ENCODE measurements at regions not wholly inside any gene's neighbourhood (a gene's known extent, or its start where the extent isn't known, plus 50 kb on each side); places are given as distances from the start of the nearest gene placed in this dataset.

DNA sequence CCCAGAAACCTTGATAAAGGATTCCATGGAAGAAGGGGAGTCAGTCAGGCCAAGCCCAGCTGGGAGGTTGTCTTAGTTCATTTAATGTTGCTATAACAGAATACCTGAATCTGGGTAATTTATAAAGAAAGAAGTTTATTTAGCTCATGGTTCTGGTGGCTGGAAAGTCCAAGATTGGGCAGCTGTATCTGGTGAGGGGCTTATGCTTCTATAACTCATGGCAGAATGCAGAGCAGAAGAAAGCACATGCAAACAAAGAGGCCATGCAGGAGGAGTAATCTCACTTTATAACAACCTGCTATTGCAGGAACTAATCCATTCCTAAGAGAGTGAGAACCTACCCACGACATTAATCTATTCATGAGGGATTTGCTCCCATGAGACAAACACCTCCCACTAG is 54.2 kb upstream of the ANKRD1 start:
- no peak for DNase-seq (ENCODE audit: low read depth)

DNA sequence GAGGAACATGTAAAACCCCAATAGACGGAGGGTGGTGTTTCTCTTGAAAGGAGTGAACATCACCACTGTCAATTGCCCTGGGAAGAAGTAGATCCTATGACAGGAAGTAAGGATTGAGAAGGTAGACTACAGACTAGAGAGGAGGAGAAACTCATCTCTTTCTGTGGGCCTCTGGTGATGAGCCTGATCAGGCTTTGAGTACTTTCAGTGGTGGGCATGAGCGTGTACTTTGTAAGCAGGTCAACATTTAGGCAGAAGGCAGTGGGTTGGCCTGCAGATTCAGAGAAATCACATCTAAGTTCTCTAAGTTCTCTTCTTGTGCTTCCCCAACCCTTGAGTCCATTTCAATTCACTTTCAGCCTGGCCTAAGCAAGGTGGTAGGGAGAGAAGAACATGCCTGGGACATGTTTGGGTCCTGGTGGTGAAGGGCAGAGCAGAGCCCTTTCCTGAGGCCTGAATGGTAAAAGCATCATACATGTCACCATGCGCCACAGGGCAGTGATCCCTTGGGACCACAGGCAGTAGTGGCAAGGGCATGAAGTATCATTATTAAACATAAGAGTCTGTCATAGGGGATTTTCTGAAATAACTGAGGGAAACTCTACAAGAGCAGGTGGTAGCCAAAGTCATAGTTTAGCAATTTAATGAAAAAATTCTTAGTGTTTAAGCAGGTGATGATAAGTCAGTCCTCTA is 56.4 kb upstream of the ANKRD1 start:
- DNase-seq (ENCODE audit: low read depth) = no peak

DNA sequence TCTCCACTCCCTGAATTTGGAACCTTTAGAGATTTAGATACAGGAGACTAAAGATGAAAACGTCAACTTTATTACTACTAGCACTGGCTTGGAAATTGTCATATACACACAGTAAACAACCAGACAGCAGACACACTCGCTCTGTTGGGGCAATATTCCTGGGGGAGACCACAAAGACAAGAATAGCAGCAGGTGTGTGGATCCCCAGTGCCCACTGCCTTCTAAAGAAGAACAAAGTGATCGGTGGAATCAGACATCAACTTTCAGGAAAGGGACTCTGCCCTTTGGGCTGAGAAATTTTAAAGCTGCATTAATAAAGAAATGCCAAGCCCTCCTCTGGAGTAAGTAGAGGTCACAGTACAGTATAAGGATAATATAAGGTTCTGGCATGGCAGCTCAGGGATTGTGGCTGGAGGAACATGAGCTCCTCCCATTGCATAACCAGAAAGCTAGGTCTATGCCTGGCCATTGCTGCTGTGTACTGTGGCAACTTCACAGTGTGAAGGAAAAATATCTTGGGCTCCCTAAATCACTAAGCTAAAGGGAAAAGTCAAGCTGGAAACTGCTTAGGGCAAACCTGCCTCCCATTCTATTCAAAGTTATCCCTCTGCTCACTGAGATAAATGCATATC is 57.1 kb upstream of the ANKRD1 start:
- no peak for DNase-seq (ENCODE audit: low read depth)

DNA sequence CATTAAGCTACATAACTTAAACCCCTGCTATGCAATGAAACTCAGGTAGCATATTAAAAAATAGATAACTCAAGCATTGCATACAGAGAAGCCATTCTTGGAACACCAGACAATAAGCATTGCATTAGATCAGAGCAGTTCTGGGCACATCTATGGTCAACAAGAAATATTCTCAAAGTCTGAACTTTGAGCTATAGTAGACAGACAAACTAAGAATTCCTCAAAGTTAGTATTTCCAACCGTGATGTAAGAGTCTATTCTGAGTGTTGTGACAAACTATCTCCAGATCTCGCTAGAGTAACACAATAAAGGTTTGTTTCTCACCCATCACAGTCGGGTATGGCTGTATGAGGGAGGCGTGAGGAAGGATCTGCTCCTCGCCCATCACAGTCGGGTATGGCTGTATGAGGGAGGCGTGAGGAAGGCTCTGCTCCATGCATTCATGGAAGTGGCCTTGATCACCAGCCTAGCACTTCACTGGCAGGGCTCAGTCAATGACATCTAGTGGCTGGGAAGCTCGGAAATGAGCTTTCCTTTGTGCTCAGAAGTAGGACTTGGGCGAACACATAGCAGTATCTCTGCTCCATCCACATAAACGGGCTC is 61.6 kb upstream of the ANKRD1 start:
- no peak for DNase-seq (ENCODE audit: low read depth)

DNA sequence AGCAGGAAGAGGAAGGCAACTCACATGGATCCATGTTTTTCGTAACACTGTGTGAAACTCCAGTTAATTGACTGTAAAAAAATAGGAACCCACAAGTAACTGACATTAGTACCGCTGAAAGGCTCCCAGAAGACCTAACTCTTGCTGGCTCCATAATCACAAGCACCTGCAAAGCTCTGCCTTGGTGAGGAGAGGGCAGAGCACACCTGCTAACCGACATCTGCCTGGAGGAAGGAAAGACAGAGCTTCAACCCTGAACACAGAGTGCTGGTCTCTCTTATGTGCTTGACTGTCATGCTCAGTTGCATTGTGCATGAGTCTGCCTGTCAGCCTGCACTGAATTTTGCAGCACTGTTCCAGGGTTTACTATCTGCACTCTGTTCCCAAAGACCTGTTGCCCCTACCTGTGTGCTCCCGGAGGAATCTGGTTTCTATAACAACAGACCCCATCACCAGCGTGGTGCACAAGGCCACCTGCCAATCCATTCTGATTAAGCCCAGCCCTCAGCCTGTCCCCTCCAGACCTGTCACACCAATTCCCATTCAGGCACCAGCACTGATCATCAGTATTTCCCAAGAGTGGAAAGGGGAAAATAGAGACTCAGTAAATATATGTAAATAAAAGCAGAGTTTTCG is 63.1 kb upstream of the ANKRD1 start:
- no peak for DNase-seq (ENCODE audit: low read depth)

DNA sequence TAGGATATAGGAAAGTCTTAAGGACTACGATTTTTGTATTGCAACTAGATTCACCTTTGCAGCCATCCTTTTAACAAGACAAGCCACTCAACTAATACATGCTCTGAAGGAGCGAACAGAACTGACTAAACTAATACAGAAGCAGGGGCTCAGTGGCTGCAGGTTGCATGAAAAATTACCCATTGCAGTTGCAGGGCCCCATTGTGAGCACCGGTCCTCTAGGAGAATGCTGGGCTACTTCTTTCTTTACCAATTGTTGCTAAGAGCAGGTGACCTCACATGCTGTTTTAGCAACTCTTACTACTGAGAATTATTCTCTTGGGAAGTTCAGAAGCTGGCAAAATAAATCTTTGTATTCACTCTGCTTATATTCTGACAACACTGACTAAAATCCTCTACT is 64.0 kb upstream of the ANKRD1 start:
- no peak for DNase-seq (ENCODE audit: low read depth)

DNA sequence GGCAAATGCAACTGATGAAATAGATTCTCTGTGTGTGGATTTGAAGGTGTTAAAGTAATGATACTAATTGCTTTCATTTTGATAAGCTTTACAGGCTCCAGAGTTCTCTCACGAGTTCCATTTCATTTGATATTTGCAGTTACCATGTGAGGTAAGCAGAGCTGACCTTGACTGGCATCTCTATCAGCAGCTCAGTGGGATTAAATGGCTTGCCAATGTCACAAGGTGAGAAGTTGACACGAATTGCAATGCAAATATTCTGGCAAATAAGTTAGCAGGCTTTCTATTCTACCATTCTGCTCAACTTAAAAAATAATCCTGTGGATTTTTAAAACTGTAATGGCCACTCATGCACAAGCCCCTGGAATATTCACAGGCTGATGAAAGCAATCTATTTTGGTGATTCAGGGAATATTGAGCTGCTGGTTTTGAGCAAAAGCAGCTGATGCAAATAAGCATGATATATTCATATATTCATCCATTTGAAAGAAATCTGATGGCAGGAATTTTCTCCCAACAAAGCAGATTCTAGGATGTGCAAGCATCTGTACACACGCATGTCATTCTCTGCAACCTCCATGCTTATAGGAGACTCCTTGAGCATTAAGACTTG is 64.5 kb upstream of the ANKRD1 start:
- DNase-seq (ENCODE audit: low read depth) = no peak

DNA sequence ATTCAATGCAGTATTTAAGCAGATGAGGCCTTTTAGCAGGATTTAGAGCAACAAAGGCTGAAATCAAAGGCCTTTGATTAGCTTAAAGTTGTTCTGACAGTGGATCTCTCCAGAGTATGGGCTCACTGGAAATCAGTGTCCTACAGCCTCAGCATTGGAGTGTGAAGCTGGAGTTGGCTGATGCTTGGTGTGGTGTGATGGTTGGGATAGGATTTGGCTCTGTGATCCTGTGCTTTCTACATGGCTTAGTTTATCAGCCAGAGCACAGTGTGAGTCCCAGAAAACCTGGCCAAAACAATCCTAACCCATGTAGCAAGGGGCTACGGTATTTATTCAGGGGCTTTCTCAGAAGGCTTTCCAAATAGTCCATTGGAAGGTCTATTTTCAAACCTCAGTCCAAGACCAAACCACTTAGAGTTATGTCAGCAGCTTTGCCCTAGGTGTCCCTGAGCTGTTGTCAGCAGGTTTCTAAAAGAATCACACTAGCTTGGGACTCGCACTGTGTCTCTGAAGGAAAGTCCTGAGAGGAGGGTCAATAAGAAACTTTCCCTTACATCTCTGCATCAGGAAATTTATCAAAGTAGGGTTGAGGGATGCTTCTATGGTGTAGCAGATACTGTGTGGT is 65.4 kb upstream of the ANKRD1 start:
- DNase-seq (ENCODE audit: low read depth) = no peak

DNA sequence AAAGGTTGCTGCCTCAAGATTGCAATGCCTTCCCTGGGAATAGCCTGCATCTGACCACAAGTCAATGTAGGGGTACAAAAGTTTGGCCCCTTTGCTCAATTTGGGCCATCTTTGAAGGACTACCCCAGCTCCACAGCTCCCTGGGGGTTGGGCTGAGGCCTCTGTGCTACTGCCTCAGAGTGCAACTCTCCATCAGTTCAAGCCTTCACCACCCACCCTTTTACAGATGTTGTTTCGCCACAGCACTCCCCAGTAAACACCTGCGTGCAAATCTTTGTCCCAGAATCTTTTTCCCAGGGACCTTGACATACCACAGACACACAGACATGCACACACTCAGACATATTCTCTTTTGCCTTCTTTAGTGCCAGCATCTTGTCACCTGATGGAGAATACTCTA is 66.0 kb upstream of the ANKRD1 start:
- no peak for DNase-seq (ENCODE audit: low read depth)

DNA sequence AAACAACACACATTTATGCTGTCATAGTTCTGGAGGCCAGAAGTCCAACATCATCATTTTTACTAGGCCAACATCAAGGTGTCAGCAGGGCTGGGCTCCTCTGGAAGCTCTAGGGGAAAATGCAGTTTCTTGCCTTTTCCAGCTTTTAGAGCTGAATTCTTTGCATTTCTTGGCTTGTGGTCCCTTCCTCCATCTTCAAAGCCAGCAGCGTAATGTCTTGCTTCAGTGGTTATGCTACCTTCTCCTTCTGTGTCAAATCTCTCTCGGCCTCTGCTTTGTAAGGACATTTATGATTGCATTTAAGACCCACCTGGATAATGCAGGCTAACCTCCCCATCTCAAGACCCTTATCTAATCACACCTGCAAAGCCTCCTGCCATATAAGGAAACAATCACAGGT is 66.5 kb upstream of the ANKRD1 start:
- DNase-seq (ENCODE audit: low read depth) = no peak

DNA sequence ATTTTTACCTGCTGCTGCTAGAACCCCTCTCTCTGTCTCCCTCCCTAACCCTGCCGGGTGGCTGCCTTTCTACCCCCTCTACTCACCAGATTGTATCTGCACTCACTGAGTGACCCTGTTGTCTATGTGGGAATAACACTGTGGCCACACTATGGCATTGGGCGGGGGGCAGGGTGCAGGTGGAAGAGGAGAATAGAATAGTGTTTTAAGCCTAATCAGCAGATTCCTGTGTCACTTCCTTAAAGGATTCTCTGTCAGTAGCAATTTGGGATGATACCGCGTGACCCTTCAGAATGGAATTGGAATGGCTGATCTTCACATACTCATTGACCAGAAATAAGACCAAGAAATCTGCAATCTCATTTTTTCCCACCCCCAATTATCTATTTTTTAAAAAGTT is 67.1 kb upstream of the ANKRD1 start:
- DNase-seq (ENCODE audit: low read depth) = no peak

DNA sequence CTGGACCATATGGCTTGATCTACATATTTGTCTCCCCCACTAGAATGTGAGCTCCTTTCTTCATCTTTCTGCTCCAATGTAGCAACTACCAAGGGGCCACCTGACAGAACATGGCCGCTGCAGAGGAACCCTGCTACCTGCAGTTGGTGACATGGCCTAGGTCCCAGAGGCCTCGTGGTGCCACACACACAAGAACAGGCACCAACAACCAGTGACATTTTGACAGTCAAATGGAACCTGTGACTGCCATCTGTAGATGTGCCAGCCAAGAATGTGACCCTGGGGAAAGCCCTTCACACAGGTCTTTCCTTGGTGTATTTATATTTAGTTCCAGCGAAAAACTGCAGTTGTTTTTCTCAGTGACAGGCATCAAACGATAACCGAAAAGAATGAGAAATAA is 67.9 kb upstream of the ANKRD1 start:
- DNase-seq (ENCODE audit: low read depth) = no peak

DNA sequence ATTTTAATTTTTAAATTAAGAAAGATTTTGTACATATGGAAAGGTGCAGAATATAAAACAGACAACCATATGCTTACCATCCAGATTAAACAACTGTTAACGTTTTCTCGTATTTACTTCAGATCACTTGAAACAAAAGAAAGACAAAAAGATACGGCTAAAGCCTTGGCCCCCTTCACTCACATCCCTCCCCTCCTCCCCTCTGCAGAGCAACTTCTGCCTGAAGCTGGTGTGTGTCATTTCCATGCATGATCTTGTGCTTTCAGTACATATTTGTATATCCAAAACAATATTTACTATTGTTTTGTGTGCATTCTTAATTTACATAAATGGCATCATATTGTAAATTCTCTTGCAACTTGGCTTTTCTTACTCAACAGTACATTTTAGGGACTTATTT is 68.5 kb upstream of the ANKRD1 start:
- no peak for DNase-seq (ENCODE audit: low read depth)

DNA sequence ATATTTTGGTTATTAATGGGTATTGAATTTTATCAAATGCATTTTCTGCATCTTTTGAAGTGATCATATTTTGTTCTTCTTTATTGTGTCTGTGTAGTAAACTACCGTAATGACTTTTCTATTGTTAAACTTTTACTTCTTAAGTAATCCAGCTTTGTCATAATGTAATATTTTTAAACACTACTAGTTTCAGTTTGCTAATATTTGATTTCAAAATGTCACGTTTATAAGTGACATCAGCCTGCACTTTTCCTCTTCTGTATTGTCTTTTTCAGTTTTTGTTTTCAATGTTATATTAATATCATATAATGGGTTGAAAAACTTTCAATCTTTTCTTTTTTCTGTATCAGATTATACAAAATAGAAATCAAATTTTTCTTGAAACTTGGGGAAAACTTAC is 71.6 kb upstream of the ANKRD1 start:
- no peak for DNase-seq (ENCODE audit: low read depth)

DNA sequence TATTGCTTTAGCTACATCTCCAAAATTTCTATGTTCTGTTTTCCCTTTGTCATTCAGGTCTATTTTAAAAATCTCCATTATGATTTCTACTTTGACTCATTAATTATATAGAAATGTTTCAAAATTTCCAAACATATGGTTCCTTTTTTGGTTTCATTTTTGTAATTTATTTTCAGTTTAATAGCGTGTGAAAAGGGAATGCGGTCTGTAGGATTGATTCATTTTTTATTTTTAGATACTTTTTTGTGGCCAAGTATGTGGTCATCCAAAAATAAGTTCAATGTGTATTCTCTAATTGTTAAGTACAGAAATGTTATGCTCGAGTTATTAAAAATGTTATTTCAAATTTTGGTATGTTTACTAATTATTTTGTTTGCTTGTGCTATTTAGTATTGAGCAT is 72.5 kb upstream of the ANKRD1 start:
- no peak for DNase-seq (ENCODE audit: low read depth)

DNA sequence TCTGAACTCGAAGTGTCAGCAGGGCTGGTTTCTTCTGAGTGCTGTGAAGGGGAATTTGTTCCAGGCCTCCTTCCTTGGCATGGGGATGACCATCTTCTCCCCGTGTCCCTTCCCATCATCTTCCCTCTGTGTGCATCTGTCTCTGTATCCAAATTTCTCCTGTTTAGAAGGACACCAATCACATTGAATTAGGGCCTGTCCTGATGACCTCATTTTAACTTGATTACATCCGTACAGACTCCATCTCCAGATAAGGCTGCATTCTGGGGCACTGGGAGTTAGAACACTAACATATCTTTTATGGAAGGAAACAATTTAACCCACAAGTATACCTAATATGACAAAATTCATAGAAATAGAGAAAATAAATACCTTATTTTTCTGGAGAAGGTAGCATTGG is 76.8 kb upstream of the ANKRD1 start:
- no peak for DNase-seq (ENCODE audit: low read depth)

DNA sequence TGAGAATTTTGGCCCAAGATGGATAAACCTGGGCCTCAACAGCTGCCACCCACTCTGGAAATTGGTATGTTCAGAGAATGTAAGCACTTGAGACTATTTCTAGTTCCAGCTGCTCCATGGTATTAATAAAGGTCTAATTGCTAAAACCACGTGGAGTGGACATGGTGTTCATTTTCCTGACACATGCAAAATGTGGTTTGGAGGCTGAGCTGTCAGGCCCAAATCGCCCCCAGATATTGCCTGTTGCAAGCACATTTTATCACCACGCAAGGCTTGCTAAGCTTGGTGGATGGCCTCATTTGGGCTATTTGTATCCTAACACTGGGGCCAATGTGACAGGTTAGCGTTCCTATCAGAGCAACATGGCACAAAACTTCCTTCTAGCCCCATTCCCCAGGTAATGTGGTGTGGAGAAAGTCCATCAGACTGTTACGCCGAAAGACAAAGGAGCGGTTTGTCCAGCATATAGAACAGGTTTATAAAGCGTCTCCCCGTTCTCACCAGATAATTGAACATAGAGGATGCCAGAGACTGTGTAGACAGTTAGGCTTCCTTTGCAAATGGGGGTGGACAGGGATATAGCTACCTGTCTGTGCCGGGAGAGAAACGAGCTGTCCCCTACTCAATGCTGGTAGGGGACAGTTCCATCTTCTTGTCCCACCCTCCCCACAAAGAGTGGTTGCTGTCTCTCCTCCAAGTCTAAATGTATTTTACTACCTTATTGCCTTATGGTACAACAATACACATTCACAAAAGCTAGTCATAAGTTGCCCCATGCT is 78.0 kb upstream of the ANKRD1 start:
- no peak for DNase-seq (ENCODE audit: low read depth)

DNA sequence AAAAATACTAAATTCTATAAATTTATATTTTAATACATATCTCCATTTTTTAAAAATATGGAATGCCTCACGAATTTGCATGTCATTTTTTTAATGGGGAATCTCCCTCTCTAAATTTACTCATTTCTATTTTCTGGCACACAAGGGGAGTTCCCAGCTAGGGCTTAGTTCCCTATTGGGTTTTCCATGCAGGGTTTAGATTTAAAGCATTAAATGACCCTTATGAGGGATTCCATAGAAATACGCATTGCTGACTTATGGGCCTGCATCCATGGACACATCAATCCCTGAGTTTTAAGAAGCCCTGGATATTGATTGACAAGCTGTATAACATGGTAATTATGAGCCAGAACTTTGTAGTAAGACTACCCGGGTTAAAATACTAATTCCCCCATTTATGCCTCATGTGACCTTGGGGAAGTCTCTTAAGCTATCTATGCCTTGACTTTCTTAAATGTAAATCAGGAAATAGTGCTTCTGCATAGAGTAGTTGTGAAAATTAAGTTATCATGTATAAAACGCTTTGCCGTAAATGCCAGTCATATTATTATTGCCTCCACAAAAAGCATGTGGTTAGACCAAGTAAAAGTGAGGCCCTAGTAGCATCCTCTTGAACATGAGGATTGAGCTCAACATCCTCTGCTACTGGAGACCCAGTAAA is 78.8 kb upstream of the ANKRD1 start:
- no peak for DNase-seq (ENCODE audit: low read depth)

DNA sequence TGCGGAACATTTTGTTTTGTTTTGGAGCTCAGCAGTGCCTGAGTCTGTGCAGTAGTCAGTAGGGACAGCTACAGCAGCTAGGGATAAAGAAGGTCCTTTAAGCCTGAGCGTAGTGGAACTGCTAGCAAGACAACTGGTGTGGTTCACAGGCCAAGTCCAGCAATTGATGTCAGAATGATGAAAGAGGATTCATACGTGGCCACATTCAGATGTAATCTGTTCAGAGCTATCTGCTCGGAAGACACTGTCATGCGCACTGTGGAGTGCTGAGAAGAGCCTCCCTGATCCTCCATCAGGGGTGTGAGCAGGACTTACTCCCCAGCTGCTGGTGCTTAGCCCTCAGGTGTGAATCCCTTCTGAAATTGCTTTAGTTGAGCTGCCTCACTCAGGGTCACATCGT is 79.6 kb upstream of the ANKRD1 start:
- no peak for DNase-seq (ENCODE audit: low read depth)

DNA sequence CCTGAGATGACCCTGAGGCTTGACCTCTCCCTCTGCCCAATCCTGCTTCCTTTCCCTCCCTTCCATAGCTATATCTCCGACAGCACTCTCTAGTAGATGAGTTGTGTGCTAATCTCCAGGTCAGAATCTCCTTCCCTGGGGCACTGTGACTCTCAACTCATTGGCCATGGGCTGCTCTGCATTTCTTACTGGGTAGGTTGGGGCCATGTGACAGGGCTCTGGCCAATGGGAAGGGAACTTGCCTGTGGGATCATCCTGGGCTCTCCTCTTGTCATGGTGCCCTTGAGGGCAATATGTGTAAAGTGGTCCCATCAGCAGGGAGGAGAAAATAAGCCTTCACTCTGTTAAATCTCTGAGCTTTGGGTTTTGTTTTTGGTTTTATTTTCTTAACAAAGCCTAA is 80.1 kb upstream of the ANKRD1 start:
- DNase-seq (ENCODE audit: low read depth) = no peak

DNA sequence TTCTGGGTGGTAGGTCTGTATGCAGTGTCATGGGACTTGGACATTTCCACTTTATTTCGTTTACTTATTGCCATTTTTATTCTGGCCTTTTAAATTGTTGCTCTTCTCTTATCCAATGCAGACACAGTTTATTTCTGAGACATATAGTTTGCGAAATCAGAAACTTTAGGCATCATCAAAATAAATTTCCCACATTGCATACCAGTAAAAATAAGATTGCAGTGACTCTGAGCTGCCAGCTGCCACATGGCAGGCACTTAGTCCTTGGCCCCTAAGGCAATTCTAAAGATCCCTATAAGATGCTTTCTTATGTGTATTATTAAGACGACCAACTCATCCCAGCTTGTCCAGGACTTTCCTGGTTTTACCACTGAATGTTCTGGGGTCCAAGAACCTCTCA is 81.8 kb upstream of the ANKRD1 start:
- no peak for DNase-seq (ENCODE audit: low read depth)

Data from CMK (cell line).